Kidney epithelial cell (primary cell): ENCODE measurements at regions not wholly inside any gene's neighbourhood (a gene's known extent, or its start where the extent isn't known, plus 50 kb on each side); places are given as distances from the start of the nearest gene placed in this dataset.

Experiments
- DNase-seq: peaks from one replicate; pipeline ENCODE4 v3.0.0-alpha.2; 2010; ENCODE audit warnings: low read depth
- H3K27me3 ChIP-seq: 2 replicates; pipeline ENCODE4 v1.6.0; 2011; ENCODE audit warnings: low read length; ENCODE audit not compliant: control insufficient read depth, insufficient read depth
- H3K36me3 ChIP-seq: 2 replicates; pipeline ENCODE4 v1.5.1; 2011; ENCODE audit warnings: low read length; ENCODE audit not compliant: control insufficient read depth, insufficient read depth
- H3K4me3 ChIP-seq: 2 replicates; pipeline ENCODE4 v1.5.1; 2011; ENCODE audit warnings: low read depth, mild to moderate bottlenecking, control low read depth, low read length
- TF ChIP-seq, protein P1 (sequence below): IDR thresholded peaks from 2 replicates; pipeline ENCODE4 v1.5.1; 2011; ENCODE audit warnings: mild to moderate bottlenecking, moderate library complexity, low read length, control low read depth, inconsistent platforms; ENCODE audit not compliant: insufficient read depth, poor library complexity, severe bottlenecking

- no peaks in the 10 kb centered on the region for H3K36me3 ChIP-seq
- no peak overlapping the region for H3K4me3 ChIP-seq
- TF ChIP-seq, protein P1, sequence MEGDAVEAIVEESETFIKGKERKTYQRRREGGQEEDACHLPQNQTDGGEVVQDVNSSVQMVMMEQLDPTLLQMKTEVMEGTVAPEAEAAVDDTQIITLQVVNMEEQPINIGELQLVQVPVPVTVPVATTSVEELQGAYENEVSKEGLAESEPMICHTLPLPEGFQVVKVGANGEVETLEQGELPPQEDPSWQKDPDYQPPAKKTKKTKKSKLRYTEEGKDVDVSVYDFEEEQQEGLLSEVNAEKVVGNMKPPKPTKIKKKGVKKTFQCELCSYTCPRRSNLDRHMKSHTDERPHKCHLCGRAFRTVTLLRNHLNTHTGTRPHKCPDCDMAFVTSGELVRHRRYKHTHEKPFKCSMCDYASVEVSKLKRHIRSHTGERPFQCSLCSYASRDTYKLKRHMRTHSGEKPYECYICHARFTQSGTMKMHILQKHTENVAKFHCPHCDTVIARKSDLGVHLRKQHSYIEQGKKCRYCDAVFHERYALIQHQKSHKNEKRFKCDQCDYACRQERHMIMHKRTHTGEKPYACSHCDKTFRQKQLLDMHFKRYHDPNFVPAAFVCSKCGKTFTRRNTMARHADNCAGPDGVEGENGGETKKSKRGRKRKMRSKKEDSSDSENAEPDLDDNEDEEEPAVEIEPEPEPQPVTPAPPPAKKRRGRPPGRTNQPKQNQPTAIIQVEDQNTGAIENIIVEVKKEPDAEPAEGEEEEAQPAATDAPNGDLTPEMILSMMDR, result no peak
- H3K27me3 ChIP-seq, result no peaks in the 10 kb centered on the region
- no peak for DNase-seq
Observed at GRCh38 chr4:96102541-96103026, 262.7 kb downstream of the PDHA2 start.

DNA sequence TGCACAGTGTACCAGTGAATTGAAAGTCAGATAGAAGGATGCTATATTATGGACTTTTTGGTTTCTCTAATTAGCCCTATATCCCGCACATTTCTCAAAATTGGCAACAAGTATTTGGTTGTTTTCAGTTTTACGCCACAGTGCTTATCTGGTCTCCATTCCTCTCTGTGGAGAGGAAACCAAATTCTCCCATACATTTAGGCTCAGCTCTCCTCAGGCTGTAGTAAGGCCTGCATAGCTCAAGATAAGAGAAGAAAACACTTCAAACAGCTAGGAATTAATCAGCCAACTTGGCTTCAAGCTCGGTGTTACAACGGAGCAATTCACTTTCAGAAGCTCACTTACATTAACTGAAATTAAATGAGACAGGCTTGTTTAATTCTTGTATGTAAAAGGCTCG lies 263.2 kb downstream of the PDHA2 start:
- DNase-seq, result no peak
- no peak overlapping the region for H3K4me3 ChIP-seq
- TF ChIP-seq, protein P1, result no peak
- H3K36me3 ChIP-seq, result no peaks in the 10 kb centered on the region
- H3K27me3 ChIP-seq, result no peaks in the 10 kb centered on the region

DNA sequence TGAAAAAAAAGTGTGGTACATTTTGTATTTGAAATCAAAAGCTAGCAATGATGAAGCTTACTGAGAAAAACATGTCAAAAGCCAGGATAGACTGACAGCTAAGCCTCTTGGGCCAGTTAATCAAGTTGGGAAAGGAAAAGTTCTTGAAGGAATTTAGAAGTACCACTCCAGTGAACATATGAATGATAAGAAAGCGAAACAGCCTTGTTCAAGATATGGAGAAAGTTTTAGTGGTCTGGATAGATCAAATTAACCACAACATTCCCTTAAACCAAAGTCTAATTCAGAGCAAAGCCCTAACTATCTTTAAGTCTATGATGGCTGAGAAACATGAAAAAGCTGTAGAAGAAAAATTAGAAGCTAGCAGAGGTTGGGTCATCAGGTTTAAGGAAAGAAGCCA lies 268.3 kb downstream of the PDHA2 start:
- Histone ChIP-seq H3K4me3 (no peak overlapping the region), H3K27me3 (no peaks in the 10 kb centered on the region), H3K36me3 (no peaks in the 10 kb centered on the region)
- TF ChIP-seq, protein P1, result no peak
- no peak for DNase-seq

- TF ChIP-seq, protein P1, result no peak
- no peaks in the 10 kb centered on the region for H3K36me3 ChIP-seq
- H3K4me3 ChIP-seq, result no peak overlapping the region
- no peaks in the 10 kb centered on the region for H3K27me3 ChIP-seq
- no peak for DNase-seq
Observed at GRCh38 chr4:96112631-96113030, 272.7 kb downstream of the PDHA2 start.

- TF ChIP-seq, protein P1, result no peak
- no peak for DNase-seq
- Histone ChIP-seq H3K27me3 (no peaks in the 10 kb centered on the region), H3K36me3 (no peaks in the 10 kb centered on the region), H3K4me3 (no peak overlapping the region)
Observed at GRCh38 chr4:96120206-96120605, 280.3 kb downstream of the PDHA2 start.

DNA sequence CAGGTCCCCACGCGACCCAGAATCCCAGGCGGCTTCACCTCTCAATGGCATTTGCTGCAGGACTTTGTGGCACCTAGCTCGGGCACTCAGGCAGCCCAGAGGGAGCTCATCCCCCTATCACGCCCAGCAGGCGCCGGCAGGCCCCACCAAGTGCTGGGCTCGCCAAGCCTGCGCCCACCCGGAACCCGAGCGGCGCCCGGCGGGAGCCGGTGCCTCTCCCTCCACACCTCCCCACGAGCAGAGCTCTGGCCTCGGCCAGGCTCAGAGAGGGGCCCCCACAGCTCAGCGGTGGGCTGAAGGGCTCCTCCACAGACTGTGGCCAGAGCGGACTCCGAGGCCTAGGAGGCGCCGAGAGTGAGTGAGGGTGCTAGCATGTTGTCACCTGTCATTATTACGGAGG lies 286.3 kb downstream of the PDHA2 start:
- Histone ChIP-seq H3K36me3 (no peaks in the 10 kb centered on the region), H3K27me3 (no peaks in the 10 kb centered on the region), H3K4me3 (no peak overlapping the region)
- no peak for DNase-seq
- TF ChIP-seq, protein P1, result no peak
